Stimulated activated CD8-positive, alpha-beta memory T cell treated with anti-CD3 and anti-CD28 coated beads, Interleukin-7, amount 100 ng/mL, for 1 hour (primary cell): ENCODE measurements at regions not wholly inside any gene's neighbourhood (a gene's known extent, or its start where the extent isn't known, plus 50 kb on each side); places are given as distances from the start of the nearest gene placed in this dataset.

ENCODE experiments used
- DNase-seq, 2 donors: peaks; one replicate each; pipeline ENCODE4 v3.0.0-alpha.2; 2020; ENCODE audit warnings: low read depth in 2 of 2

GRCh38 chr19:28936001-28936400 is 276.9 kb downstream of the UQCRFS1 start:
- DNase-seq, result no peak

DNA sequence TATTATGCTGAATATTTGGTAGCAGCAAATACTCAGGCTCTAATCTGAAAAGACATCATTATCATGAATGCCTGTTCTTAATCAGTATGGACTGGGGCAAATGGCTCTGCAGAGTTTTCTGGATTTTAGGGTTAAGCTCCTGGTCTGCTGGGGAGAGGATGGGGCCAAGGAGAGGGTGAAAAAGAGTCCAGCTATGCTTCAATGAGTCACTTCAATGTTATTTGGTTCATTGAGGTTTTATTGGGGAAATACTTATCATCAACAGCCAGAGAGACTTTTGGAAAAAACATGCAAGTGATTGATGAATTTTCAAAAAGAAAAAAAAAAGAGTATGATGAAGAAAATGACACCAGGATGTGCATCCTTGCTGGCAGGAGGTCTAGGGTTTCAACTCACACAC is 278.3 kb downstream of the UQCRFS1 start:
- no peak for DNase-seq

DNA sequence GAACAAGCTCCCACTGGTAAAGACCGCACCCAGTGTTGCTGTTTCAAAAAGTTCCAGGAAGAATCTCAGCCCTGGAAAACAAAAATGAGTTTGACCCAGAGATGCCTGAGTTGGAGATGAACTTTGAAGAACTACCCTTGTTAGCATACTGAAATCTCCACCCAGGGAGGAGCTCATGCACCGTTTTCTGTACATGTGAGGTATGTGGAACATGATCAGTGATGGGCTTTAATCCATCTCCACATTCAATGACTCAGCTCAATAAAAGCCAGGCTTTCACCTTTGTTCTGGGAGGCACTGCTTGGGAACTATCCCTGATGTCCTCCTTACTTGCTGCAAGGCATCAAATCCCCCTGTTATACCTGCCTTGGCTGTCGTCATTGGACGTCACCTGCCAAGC is 279.9 kb downstream of the UQCRFS1 start:
- DNase-seq, result no peak

- no peak for DNase-seq
Observed at GRCh38 chr19:28932446-28932845, 280.5 kb downstream of the UQCRFS1 start.

- no peak for DNase-seq
Observed at GRCh38 chr19:28929006-28929405, 283.9 kb downstream of the UQCRFS1 start.

DNA sequence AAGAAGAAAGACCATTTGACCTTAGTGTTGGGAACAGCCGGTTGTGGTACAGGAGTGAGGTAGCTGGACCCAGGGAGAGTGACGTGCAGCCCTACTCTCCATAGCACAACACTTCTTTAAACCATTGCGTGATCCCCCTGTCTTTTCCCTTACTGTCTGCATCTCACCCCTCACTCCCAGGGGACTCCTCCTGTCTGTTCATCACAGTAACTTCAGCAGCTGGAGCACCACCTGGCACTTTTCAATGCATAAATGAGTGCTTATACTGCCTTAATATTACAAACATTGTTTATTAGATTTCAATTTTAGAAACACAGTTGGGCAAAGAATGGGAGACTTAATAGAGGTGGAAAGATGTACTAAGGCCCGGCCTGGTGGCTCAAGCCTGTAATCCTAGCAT is 285.5 kb downstream of the UQCRFS1 start:
- no peak for DNase-seq

GRCh38 chr19:28920269-28921066 is 292.5 kb downstream of the UQCRFS1 start:
- no peak for DNase-seq

DNA sequence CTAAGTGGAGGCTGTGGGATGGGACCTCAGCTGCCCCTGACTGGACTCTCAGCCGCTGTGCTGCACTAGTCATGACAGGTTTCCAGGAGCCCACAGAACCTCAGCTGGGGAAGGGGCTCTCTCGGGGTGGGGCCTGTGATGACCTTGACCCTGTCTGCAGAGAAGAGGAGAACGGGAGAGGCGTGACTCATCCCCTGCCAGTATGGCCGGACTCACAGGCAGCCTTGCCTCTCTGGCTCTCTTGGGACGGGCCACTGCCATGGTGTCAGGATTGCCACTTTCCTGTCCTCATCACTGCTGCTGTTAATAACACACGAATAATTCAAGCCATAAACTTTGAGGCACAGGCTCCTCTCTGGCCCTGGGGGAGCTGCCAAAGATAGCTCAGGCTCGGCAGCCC is 295.3 kb downstream of the UQCRFS1 start:
- DNase-seq, result no peak

GRCh38 chr19:28915737-28916460 is 297.1 kb downstream of the UQCRFS1 start:
- DNase-seq, result no peak

DNA sequence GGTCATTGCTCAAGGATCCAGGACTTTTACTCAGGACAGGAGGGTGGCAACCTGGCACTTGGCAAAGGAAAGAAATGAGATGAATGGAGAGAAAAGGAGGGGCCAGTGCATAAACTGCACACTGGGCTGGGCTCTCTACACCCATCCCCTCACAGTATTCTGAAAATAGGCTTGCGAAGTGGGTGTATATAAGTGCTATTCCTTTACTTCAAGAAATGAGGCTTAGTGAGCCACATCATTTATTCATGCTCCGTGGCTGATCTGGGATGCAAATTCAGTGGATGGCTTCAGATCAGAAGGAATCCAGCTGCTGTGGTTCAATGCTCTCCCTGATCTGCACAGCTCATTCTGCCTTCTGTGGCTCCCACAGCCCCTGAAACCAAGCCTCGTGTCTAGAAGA is 297.7 kb downstream of the UQCRFS1 start:
- DNase-seq, result no peak

GRCh38 chr19:28914173-28914572 is 298.8 kb downstream of the UQCRFS1 start:
- no peak for DNase-seq

- no peak for DNase-seq
Observed at GRCh38 chr19:28913626-28914025, 299.3 kb downstream of the UQCRFS1 start.

GRCh38 chr19:28908941-28909340 is 304.0 kb downstream of the UQCRFS1 start:
- DNase-seq, result no peak

GRCh38 chr19:28907534-28907933 is 305.4 kb downstream of the UQCRFS1 start:
- DNase-seq, result no peak

GRCh38 chr19:28905996-28906395 is 307.0 kb downstream of the UQCRFS1 start:
- DNase-seq, result no peak

GRCh38 chr19:28899703-28900102 is 313.2 kb downstream of the UQCRFS1 start:
- DNase-seq, result no peak

DNA sequence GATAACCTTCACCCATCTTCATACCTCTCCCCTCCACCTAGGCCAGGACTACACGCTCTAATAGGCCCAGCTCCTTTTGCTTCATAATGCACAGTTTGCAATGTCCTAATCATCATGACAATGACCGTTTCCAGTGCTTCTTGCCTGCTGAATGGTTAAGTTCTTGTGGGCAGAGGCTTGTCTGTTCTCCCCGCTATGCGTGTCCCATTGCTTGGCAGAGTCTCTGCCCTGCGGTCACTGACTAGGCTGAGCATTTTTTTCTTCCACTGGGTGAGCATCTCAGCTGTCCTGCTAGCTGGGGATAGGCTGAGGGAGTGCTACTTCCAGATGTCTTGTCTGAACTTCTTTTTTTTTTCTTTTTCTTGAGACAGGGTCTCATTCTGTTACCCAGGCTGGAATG is 314.7 kb downstream of the UQCRFS1 start:
- no peak for DNase-seq

GRCh38 chr19:28889941-28890670 is 322.8 kb downstream of the UQCRFS1 start:
- no peak for DNase-seq

GRCh38 chr19:28887920-28888618 is 324.9 kb downstream of the UQCRFS1 start:
- no peak for DNase-seq

DNA sequence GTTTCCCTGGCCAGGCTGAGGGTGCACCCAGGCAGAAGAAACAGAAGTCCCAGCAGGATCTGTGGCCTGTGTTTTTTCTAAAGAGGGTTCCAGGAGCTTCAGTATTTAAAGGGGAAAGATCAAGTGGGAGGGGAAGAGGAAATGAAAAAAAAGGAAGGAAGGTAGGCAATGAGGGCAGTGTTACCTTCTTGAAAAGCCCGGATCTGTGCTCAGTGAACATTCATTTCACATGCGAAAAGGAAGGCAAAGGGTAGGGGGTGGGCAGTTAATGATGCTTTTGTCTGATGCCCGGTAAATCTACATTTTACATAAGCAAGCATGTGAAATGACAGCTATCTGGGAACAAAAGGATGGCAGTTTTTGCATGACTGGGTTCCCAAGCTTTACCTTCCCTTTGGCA is 326.2 kb downstream of the UQCRFS1 start:
- no peak for DNase-seq

DNA sequence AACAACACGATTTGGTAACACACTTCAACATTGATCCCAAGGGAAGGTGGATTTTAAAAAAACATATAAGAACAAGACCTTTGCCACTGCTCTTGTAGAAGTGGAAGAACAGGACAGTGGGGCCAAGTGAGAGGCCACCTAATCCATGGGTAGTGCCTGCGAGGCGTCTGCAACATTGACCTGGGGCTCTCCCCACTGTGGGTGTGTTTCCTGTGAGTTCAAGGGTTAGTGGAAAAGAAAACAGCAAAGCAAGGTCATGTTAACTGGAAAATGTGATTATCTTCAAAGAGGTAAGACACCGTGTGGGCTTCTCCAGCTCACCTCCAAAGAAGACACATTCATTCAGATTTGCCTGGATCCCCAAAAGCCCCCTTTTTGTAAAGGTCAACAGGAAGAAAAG is 327.0 kb downstream of the UQCRFS1 start:
- no peak for DNase-seq
